Posterior vena cava (tissue), 2 donors: ENCODE measurements at regions not wholly inside any gene's neighbourhood (a gene's known extent, or its start where the extent isn't known, plus 50 kb on each side); places are given as distances from the start of the nearest gene placed in this dataset.
A peak's percentile ranks its signal among the peaks of the same experiment; 100 is the strongest.
"Not testable (repeated sequence)": the region's sequence is repeated elsewhere in the genome, so short reads cannot be mapped to it uniquely, and the experiment has no call there.

Source experiments
- DNase-seq: peaks from one replicate; pipeline ENCODE4 v3.0.0-alpha.2; 2020; ENCODE audit warnings: low spot score
- intact Hi-C, 2 donors: fragments of 100-400 bp; cut with DNase I; formaldehyde crosslinking; loops; one replicate each; pipeline versions ENCODE4 v1.14.1 to v1.14.2; 2022 to 2023
- donor health status: DM: yes; HTN: yes; CAD: no.
- donor health status: DM: yes; HTN: yes; CAD: no.

DNA sequence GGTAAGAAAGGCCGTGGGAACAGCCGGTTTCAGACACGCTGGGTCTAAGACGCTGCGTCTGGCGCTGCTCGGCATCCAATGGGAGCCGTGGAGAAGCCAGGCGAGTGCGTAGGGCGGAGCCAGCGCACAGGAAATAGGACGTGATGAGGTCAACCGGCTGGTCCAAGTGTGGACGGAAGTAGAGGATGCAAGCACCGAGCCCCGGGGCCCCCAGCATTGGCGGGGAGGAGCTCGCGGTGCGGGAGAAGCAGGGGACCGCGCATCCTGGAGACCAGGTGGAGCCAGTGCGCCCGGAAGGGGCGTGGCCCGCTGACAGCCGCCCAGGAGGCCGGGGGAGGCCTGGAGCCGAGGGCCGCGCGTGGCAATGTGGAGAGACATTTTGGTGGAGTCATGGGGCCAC is 3976.1 kb upstream of the TPTE start:
- intact Hi-C loops, DNase-seq: not testable (repeated sequence)

DNA sequence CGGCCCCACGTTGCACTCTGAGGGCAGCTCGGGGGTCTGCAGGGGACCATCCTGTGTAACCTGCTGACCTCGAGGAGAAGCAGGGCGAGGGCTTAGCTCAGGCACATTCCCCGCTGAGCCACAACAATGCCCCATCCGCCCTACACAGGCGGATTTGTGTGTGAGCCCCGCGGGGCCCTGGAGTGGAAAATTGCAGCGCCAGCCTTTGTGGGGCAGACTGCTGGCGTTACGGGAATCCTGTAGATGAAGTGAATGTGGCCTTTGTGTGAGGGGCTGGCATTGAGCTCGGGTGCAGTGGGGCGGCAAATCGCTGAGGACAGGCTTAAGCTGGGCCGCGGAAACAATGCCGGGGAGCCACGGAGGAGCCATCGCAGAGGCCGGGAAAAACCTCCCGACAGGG is 3970.3 kb upstream of the TPTE start:
- intact Hi-C loops, DNase-seq: not testable (repeated sequence)

DNA sequence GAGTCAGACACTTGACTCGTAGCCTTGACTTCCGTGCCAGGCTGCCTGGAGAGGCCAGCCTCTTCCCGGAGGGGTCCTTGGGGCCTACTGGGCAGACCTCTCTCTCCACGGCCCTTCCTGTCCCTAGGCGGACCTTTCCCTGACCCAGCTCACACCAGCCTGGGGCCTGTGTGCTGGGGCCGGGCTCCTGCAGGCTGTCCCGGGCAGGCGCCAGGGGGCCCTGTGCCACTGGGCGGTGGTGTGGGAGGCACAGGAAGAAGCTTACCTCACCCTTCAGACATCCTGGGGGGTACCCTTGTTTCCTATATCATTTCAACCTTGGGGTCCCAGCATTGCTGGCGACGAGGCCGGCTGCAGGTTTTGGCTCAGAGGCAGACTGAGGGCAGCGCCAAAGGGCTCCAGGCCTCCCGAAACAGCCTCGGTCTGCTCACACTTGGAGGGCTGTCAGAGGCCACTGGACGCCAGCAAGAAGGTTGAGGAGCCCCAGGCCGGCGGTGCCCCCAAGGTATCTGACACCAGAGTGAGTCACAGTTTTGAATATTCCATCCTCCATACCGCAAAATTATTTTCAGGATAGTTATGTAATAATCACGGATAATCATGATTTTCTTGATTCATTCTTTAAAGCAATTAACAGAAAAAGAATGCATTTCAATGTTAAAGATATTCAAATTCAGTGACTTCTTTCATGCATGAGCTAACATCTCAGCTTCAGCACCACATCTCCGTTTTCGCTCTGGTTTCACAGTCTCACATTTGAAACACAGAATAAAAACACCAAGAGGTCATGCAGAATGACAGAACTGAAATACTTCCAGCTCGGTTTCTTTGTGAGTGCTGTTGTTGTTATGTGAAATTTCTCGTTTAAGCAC is 3967.6 kb upstream of the TPTE start:
- DNase-seq, intact Hi-C loops: not testable (repeated sequence)

DNA sequence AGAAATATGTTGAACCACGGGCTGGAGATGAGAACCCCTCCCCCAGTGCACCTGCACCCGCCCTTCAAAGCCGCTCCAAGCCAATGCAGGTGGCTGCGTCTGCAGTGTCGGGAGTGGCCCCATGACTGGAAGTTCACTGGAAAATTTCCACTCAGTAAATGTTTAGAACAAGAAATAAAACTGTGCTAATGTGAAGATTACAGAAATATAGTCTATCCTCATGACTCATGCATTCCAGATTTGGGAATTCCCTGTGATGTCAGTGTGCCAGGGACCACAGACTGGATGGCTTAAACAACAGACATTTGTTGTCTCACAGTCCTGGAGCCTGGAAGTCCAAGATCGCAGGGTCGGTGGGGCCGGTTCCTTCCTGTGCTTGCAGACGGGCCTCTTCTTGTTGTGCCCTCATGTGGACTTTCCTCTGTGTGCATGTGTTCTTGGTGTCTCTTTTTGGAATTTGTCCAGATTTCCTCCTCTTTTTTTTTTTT is 3967.0 kb upstream of the TPTE start:
- DNase-seq, intact Hi-C loops: not testable (repeated sequence)

DNA sequence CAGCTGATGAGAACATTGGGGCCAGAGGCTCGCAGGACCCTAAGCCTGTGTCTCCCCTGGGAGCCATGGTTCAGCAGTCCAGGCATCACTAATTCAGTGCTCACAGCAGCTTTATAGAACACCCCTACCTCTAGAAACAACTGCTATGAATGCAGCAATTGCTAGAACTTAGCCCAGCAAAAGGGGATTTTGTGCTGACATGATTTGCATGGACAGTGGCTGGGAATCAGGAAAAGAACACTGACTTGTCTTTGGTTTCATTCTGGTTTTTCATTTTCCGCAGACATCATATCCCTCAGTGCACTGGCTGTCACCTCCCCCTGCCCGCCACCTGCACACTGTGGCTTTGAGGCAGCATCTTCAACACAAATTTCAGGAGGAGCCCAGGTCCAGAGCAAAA is 3964.9 kb upstream of the TPTE start:
- intact Hi-C loops, DNase-seq: not testable (repeated sequence)

DNA sequence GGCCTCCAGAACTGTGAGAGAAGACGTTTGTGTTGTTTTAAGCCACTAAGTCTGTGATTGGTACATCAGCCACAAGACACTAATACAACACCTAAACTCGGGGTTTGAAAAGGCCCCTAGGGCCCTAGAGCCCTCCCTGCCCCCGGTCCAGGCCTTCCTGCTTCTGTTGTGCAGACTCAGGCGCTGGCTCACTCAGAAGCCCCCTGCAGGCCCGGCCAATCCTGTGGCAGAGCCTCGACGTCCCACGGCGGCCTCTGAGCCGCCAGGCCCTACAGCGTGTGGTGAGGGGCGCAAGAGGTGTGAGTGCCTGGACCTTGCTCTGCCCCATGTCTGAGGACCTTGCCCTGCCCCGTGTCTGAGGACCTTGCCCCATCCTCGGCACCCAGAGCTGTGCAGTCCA is 3964.0 kb upstream of the TPTE start:
- intact Hi-C loops, DNase-seq: not testable (repeated sequence)

DNA sequence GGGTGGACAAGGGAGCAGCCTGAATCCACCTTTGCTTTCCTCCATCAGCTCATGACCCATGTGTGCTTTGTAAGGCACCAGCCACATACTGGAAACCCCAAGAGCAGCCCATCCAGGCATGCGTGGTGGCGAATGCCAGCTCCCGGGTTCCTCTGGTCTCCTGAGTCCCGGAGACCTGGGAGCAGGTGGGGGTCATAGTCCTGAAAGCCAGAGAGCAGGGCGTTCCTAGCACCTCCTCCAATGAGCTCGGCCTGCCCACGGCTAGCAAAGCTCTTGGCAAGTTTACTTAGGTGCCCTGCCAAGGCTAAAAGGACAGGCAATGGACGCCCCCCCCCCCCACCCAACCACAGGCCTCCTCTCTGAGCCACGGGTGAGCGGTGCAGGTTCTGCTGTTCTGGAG is 3960.2 kb upstream of the TPTE start:
- DNase-seq, intact Hi-C loops: not testable (repeated sequence)

DNA sequence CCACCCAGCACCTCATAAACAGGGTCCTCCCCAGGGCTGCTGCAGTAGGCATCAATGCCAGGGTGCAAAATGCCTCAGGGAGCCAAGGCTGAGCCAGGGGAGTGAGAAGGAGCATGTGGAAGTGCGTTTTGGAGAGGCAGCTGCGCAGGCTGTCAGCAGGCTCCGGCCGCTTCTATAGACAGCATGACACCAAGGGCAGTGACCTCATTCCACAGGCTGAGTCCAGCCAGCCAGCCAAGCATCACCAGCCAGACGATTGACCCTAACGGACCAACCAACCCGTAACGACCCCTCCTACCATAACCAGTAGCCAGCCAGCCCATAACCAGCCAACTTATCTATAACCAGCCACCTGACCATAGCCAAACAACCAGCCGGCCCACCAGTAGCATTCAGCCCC is 3959.8 kb upstream of the TPTE start:
- DNase-seq, intact Hi-C loops: not testable (repeated sequence)

DNA sequence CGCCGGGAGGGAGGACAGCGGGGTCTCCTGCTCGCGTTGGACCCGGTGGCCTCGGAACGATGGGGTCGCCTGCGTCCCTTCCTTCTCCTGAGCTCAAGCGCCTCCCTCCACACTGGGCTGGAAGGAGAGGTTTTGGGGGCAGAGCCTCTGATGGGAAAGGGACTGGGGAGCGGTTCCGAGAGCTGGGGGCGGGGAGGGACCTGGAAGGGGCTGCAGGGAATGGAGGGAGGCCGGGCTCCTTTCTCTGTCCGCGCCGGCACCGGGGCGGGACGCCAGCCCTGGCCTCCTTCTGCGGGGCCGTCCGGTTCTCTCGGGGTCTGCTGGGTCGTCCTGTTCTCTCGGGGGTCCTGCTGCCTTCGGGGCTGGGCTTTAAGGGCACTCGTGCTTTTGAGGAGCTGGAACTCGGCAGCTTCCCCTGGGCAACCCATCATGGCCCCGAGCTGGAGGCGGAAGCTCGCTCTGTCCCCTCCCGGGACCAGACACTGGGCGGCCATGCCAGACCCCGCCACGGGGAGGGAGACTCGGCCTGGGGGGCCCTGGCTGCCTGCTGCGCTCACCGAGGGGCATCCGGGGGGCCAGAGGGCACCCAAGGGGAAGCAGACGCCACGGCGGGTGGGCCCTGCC is 3956.7 kb upstream of the TPTE start:
- peak; percentile 11 for DNase-seq
- intact Hi-C loops, result not testable (repeated sequence)

DNA sequence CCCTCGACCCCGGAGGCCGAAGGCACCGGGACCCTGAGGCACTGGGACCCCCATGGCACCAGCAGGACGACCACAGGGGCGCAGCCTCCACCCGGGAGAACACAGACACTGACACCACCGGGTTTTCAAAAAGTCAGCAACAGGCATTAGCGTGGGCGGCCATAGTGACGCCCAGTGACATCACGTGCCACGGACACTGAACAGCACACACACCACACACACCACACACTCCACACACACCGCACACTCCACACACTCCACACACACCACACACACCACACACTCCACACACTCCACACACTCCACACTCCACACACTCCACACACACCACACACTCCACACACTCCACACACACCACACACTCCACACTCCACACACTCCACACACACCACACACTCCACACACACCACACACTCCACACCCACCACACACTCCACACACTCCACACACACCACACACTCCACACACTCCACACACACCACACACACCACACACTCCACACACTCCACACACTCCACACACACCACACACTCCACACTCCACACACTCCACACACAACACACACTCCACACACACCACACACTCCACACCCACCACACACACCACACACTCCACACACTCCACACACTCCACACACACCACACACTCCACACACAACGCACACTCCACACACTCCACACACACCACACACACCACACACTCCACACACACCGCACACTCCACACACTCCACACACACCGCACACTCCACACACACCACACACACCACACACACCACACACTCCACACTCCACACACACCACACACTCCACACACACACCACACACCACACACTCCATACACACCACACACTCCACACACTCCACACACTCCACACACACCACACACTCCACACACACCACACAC is 3955.9 kb upstream of the TPTE start:
- intact Hi-C loops, result not testable (repeated sequence)
- DNase-seq, result peak; percentile 51

DNA sequence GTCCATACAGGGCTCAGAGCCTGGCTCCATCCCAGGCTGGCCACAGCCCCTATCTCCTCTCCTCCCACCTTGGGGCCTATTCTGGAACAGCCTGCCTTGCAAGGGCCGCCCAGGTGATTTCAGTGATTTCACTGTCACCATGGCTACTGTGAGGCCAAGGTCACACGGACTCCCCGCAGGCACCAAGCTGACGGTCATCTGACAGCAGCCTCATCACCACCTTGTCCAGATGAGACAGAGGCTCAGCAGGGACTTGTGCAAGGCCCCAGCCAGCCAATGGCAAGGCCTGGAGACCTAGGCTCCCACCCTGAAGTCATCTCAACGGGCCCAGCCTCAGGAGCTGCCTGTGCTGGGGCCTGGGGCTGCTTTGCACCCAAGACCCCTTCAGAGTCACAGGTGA is 3953.8 kb upstream of the TPTE start:
- DNase-seq, result peak; percentile 6
- intact Hi-C loops, result not testable (repeated sequence)

DNA sequence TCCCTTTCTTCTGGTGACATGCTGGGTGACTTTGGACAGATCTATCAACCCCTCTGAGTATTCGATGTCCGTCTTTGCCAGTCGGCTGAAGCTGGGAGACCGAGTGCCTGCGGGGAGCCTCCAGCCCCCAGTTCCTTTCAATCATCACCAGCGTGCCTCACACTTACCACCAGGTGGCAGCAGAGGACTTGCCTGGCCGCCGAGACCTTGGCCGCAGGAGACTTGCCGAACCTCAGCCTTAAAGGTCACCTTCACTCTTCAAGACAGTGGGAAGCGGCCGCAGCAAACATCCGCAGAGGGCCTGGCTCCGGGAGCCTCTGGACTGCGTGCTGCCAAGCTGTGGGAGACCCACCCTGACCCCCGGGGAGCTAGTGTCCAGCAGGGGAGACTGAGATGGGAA is 3952.2 kb upstream of the TPTE start:
- intact Hi-C loops, DNase-seq: not testable (repeated sequence)

DNA sequence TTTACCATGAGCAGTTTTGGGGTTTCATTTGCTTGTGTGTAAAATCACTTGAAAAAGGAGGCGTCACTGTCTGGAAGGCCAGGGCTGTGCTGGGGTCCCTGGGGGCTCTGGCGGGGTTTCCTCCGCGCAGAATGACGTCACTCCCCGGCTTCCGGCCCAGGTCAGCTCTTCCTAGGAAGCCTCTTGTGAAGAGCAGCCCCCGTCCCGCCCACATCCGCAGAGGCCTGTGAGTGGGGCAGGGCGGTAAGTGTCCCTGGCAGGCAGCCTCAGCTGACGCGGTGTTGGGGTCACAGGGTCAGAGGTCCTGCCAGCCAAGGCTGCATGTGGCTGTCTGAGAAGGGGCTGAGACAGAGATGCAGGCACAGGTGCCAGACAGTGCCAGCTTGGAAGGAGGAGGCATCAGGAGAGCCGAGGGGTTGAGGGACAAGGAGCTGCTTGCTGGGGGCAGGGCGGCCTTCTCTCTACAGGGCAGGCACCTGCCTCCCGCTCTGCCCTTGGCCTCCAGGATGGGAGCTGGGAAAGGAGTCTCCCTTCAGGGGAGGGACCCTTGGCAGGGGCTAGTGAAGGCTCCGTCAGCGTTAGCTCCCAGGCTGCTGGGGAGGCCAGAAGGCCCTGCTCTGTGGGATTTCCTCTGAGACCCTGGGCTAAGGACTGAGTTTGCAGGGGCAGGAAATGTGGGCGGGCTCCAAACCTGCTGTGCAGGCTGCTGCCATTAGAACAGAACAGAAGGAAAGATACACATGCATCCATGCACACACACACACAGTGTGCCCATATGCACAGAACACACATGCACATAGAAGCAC is 3951.6 kb upstream of the TPTE start:
- intact Hi-C loops, DNase-seq: not testable (repeated sequence)

DNA sequence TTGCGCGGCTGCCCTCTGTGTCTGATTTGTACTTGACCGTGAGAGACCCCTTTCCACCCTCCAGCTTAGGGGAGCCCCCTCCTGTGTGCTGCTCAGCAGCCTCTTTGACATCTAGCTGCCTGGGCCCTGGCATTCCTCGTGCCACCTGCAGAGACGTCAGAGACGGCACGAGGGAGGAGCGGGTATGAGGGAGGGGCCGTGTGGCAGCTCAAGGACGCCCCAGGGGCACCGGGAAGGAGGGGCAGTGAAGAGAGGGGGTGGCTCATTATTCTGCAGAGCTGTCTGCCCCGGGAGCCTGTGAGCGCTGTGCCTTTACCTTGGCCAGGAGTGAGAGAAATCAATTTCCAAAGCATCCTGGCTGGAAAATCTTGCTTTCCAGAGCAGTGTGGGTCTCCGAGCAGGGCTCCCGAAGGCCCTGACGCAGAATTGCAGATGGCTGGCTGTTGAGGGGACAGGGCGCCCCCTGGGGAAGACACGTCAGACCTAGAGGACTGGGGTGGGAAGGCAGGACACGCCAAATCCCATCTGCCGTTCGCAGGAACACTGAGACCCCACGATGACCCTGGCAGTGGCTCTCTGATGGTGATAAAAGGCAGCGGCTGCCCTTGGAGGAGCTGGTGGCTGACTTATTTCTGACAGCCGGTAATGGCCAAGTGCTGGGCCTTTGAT is 3950.5 kb upstream of the TPTE start:
- intact Hi-C loops, DNase-seq: not testable (repeated sequence)

DNA sequence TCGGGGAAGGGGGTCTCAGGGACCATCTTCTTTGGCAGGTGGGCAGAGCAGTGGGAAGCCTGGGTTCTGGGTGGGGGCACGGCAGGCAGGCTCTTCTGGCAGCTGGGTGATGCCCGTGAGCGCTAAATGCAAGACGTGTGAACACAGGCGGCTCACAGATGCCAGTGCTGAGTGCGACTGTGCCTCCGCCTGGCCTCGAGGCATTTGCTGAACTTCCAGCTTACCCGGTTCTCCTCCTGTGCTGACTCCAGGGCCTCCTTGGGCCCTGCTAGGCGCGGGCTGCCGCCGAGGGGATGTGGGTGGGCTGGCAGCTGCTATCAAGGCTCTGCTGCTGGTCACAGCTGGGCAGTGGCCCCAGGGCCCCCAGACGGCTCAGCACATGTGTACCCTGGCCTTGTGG is 3947.8 kb upstream of the TPTE start:
- intact Hi-C loops, DNase-seq: not testable (repeated sequence)

DNA sequence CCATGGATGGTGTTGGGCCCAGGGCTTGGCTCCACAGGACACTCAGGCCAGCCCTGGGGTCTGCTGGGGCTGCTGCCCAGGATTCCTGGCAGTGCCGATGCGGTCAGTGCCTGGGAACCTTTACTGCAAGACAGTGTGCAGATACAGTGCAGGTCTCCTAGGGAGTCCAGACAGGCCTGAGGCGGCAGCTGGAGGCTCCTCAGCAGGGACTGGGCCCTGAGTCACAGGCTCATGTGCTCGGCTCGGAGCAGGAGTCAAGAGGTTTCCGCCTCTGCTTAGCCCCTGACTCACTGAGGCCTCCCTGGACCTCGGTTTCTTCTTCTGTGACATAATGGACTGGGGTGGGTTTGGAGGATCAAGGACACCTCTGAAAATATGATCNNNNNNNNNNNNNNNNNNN is 3941.6 kb upstream of the TPTE start:
- intact Hi-C loops, DNase-seq: not testable (repeated sequence)
